ENCODE measurements at regions not wholly inside any gene's neighbourhood (a gene's known extent, or its start where the extent isn't known, plus 50 kb on each side); places are given as distances from the start of the nearest gene placed in this dataset.

DNA sequence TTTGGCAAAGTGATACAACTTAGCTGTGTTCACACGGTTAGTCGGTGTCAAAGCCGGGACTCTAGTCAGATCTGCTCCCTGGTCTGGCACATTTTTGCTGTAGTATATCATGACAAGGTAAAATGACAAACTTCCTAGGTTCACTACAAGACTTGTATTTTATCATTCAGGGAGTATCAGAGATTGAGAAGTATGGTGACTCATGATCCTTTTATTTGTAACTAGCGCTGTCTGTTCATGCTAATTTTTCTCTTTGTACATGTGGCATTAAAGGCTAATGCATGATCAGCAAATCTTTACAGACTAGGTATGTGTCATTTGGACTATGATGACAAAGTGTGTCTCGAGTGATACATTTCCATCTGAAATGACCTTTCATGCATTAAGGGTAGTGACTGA, 326.7 kb downstream of the SIPA1L2 start:
- Histone ChIP-seq H3K27me3 (no peaks in the 10 kb centered on the region), H3K27ac (no peak overlapping the region), H3K36me3 (no peaks in the 10 kb centered on the region), H3K4me1 (peaks cover 0 to 6% (median 0%) of the 10 kb centered on the region in 4 donors), H3K9me3 (no peaks in the 10 kb centered on the region), H3K4me3 (no peak overlapping the region)
- TF ChIP-seq, protein P1, sequence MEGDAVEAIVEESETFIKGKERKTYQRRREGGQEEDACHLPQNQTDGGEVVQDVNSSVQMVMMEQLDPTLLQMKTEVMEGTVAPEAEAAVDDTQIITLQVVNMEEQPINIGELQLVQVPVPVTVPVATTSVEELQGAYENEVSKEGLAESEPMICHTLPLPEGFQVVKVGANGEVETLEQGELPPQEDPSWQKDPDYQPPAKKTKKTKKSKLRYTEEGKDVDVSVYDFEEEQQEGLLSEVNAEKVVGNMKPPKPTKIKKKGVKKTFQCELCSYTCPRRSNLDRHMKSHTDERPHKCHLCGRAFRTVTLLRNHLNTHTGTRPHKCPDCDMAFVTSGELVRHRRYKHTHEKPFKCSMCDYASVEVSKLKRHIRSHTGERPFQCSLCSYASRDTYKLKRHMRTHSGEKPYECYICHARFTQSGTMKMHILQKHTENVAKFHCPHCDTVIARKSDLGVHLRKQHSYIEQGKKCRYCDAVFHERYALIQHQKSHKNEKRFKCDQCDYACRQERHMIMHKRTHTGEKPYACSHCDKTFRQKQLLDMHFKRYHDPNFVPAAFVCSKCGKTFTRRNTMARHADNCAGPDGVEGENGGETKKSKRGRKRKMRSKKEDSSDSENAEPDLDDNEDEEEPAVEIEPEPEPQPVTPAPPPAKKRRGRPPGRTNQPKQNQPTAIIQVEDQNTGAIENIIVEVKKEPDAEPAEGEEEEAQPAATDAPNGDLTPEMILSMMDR (IDR thresholded peaks at IDR 0.05) = no peak
- TF ChIP-seq POLR2A (IDR thresholded peaks at IDR 0.05) = no peak
- DNase-seq = no peak

DNA sequence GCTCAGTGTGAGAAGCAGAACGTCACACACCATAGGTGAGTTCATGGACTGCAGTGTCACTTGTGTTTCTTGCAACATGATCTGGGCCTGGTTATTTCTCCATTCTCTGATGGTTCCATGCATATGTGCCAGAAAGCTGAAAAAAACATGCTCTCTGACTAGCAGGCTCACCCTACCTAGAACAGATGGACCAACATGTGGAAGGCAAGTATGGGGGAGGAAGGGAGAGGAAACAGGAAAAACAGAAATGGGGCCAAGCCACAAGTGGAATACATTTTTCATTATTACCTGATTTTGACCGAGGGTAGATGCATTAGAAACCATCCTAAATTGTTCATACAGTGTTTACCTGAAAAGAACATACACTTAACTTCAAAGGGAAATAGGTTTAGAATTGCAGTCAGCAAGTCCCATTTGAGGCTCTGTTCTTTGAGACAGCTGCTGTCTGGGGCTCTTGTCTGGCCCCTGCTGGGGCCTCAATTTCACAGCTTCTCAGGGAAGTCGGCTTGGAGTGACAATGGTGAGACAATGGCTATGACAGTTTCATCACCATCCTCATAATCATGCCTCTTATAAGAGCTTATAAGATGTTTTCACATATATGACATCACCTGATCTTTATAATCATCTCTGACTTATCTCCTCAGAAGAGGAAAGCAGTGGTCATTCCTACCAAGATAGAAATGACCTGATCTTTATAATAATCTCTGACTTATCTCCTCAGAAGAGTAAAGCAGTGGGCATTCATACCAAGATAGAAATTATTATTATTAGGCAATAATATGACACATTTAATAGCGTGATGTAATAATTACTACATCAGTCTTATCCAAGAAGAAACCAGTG, 327.3 kb downstream of the SIPA1L2 start:
- Histone ChIP-seq H3K4me3 (no peak overlapping the region), H3K9me3 (no peaks in the 10 kb centered on the region), H3K27ac (no peak overlapping the region), H3K4me1 (peaks cover 0 to 6% (median 0%) of the 10 kb centered on the region in 4 donors), H3K36me3 (no peaks in the 10 kb centered on the region), H3K27me3 (no peaks in the 10 kb centered on the region)
- TF ChIP-seq, protein P1 (IDR thresholded peaks at IDR 0.05) = no peak
- TF ChIP-seq POLR2A (IDR thresholded peaks at IDR 0.05) = no peak
- no peak for DNase-seq

DNA sequence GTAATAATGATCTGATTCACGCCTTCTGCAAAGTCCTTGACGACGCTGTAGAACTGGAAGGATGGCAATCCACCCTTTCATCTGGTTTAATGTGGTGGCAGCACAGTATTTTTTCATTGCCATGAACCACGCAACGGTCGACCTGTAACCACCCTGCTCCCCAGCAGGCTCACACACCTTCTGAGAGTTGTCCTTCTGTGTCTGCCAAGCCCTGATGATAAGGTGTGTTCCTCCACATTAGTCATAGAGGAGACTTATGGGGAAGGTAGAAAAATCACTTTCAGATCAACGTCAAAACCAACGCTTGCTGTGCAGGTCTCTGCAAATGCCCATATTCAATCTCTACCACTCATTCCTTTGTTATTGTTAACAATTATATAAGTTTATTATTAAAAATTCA, 328.7 kb downstream of the SIPA1L2 start:
- DNase-seq = peak in 1 of 3 donors; percentile 65
- H3K4me1 ChIP-seq = peaks cover 0 to under 1% (median 0%) of the 10 kb centered on the region in 4 donors

DNA sequence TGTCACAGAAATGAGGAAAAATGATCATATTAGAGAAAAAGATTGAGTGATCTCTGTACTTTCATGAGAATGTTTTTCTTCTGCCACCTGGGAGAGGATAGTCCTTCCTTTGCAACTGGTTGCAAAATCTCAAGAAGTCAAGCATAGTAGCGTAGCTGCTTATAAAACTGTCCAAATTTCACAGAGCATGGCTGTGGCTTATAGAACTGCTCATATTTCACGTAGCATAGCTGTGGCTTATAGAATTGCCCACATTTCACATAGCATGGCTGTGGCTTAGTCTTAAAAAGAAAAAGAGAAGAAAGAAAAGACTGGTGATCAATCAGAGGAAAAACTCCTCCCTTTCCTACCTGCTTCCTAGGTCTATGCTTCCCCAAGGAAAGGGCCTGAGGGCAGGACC, 329.5 kb downstream of the SIPA1L2 start:
- Histone ChIP-seq H3K27ac (no peak overlapping the region), H3K9me3 (no peaks in the 10 kb centered on the region), H3K4me1 (no peaks in the 10 kb centered on the region), H3K27me3 (no peaks in the 10 kb centered on the region), H3K36me3 (no peaks in the 10 kb centered on the region), H3K4me3 (no peak overlapping the region)
- TF ChIP-seq, protein P1 (IDR thresholded peaks at IDR 0.05) = no peak
- no peak for TF ChIP-seq POLR2A (IDR thresholded peaks at IDR 0.05)
- no peak for DNase-seq

More for the DNA sequence above, 328.7 kb downstream of the SIPA1L2 start:
- H3K36me3 ChIP-seq = no peaks in the 10 kb centered on the region
- H3K27ac ChIP-seq = no peak overlapping the region
- TF ChIP-seq, protein P1 (IDR thresholded peaks at IDR 0.05) = peak in 3 of 6 experiments; percentile 20 to 34 (median 21)
- TF ChIP-seq POLR2A (IDR thresholded peaks at IDR 0.05) = no peak
- H3K9me3 ChIP-seq = no peaks in the 10 kb centered on the region
- no peak overlapping the region for H3K4me3 ChIP-seq
- H3K27me3 ChIP-seq = no peaks in the 10 kb centered on the region

DNA sequence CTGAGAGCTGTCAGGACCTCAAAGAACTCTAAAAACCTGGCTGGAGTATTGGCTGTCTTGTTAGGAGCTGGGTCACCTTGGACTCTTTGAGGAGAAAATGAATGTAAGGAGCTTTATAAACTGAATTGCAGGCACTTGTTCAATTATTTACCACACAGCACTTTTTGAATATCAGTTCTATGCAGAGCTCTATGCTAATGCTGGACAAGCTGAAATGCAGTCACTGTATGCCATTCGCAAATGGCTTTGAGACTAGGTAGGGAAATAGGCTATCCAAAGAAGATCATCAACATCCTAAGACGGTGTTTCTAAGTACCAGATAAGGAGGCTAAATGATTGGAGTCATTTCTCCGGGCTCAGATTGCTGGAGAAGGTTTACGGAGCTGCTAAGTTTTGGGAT, 333.5 kb downstream of the SIPA1L2 start:
- Histone ChIP-seq H3K27ac (no peak overlapping the region), H3K4me1 (peaks cover 0 to 10% (median 0%) of the 10 kb centered on the region in 4 donors), H3K27me3 (no peaks in the 10 kb centered on the region), H3K4me3 (no peak overlapping the region), H3K9me3 (no peaks in the 10 kb centered on the region), H3K36me3 (no peaks in the 10 kb centered on the region)
- TF ChIP-seq, protein P1 (IDR thresholded peaks at IDR 0.05) = no peak
- no peak for TF ChIP-seq POLR2A (IDR thresholded peaks at IDR 0.05)
- no peak for DNase-seq

Measured in Peyer's patch (tissue), 4 donors.